ENCODE measurements at regions not wholly inside any gene's neighbourhood (a gene's known extent, or its start where the extent isn't known, plus 50 kb on each side); places are given as distances from the start of the nearest gene placed in this dataset.

DNA sequence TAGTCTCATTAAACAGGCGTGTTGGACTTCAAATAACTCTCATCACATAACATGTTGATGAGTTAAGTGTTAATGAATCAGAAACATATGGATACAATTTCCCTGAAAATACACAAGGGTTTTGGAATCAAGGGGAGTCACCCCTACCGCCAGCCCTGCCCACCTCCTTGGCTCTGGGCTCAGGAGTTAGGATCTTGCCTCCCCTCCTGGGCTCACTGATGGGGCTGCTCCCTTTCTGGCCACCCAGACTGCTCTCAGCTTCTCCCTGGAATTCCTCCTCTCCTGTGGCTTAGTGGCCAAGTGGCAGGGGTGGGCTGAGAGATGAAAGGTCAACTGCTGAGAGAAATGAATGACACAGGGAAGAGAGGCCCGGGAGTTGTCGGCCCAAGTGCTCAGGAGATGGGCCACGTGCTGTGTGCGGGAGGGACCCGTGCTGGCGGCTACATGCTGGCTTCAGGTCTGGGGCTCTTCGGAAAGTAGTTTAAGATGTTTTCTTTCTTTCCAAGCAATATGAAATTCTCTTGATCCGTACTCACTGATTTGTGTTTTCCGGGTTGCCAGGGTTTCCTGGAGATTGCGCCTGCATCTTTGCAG, 55.8 kb upstream of the TNP1 start:
- TF ChIP-seq, protein P1, sequence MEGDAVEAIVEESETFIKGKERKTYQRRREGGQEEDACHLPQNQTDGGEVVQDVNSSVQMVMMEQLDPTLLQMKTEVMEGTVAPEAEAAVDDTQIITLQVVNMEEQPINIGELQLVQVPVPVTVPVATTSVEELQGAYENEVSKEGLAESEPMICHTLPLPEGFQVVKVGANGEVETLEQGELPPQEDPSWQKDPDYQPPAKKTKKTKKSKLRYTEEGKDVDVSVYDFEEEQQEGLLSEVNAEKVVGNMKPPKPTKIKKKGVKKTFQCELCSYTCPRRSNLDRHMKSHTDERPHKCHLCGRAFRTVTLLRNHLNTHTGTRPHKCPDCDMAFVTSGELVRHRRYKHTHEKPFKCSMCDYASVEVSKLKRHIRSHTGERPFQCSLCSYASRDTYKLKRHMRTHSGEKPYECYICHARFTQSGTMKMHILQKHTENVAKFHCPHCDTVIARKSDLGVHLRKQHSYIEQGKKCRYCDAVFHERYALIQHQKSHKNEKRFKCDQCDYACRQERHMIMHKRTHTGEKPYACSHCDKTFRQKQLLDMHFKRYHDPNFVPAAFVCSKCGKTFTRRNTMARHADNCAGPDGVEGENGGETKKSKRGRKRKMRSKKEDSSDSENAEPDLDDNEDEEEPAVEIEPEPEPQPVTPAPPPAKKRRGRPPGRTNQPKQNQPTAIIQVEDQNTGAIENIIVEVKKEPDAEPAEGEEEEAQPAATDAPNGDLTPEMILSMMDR (conservative IDR thresholded peaks at IDR 0.05; ENCODE audit: low read depth, low read length), result no peak
- TF ChIP-seq EZH2 (IDR thresholded peaks at IDR 0.05; ENCODE audit: borderline replicate concordance, low read depth, low read length, poor library complexity, severe bottlenecking), result no peak
